ENCODE measurements at regions not wholly inside any gene's neighbourhood (a gene's known extent, or its start where the extent isn't known, plus 50 kb on each side); places are given as distances from the start of the nearest gene placed in this dataset.

DNA sequence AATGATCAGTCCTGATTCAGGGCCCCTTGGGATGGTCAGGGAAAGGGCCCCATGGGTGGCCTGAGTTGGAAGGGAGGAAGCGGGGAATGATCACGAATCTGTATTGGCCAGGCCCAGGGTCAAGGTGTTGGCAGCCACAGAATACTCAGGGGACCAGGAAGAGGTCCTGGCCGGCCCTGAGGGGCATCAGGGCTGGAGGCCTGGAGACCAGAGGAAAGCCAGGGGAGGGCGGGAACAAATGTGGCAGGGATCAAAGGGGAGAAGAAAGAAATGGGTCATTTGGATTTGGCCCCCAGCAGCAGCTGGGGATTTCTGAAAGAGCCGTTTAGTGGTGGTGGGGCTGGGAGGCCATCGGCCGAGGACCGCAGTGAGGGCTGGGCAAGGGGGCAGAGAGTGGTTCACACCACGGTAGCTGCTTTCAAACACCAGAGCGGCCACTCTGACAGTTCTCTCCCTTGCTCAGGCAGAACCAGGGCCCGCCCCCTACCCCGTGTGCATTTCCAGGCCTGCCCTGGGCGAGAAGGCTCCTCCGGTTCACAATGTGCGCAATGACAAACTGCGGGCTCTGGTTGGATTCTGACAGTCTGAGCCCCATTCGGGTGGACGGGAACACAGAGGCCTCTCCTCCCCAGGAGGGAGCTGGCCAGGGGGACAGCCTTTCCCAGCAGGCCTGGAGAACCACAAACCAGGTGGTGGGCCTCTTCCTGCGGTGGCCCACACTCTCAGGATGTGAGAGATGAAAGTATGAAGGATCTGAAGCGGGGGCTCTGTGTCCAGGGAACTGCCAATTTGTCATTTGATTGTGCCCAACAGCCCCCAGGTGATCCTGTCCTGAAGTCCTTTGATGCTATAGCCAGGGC, 220.3 kb upstream of the IER5L start:
- DNase-seq, result no peak

GRCh38 chr9:129397335-129397734, 219.3 kb upstream of the IER5L start:
- no peak for DNase-seq

DNA sequence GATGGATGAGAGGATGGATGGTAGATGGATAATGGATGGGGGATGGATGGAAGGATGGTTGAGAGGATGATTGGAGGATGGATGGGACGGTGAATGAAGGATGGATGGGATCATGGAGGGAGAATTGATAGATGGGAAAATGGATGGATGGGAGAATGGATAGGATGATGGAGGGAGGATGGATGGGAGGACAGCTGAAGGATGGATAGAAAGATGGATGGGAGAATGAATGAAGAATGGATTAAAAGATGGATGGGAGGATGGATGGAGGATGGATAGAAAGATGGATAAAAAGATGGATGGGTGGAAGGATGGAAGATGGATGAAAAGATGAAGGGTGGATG, 218.3 kb upstream of the IER5L start:
- no peak for DNase-seq

DNA sequence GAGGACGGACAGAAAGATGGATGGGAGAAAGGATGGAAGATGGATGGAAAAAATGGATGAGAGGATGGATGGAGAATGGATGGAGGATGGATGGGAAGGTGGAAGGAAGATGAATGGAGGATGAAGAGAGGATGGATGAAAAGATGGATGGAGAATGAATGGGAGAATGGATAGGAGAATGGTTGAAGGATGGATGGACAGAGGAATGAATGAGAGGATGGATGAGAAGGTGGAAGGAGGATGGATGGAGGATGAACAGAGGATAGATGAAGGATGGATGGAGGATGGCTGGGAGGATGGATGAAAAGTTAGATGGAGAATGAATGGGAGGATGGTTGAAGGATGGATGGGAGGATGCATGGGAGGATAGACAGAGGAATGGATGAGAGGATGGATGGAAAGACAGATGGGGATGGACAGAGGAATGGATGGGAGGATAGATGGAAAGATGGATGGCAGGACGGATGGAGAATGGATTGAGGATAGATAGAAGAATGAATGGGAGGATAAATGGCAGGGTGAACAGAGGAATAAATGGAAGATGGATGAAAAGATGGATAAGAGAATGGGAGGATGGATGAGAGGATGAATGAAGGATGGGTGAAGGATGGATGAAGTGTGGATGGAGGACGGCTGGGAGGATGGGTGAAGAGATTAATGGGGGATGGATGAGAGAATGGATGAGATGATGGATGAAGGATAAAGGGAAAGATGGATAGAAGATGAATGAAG, 217.7 kb upstream of the IER5L start:
- DNase-seq, result no peak

GRCh38 chr9:129394886-129395279, 216.8 kb upstream of the IER5L start:
- DNase-seq, result no peak

- DNase-seq, result no peak
Measured at GRCh38 chr9:129394061-129394885, 216.2 kb upstream of the IER5L start.

DNA sequence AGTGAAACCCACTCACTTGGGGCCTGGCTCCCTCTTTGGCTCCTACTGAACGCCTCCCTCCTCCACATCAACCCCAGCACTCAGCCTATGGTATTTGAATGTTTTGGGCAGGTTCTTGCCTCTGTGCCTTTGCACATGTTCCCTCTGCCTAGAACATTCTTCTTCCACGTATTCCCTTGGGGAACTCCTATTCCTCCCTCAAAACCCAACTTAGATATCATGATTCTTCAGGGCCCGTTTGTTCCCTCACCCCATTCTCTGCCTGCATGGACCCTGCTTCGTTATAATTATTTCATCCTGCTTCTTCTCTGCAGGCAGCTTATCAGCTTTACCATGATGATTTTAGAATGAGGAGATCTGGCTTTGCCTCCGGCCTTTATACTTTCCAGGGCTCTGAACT, 215.0 kb upstream of the IER5L start:
- no peak for DNase-seq

DNA sequence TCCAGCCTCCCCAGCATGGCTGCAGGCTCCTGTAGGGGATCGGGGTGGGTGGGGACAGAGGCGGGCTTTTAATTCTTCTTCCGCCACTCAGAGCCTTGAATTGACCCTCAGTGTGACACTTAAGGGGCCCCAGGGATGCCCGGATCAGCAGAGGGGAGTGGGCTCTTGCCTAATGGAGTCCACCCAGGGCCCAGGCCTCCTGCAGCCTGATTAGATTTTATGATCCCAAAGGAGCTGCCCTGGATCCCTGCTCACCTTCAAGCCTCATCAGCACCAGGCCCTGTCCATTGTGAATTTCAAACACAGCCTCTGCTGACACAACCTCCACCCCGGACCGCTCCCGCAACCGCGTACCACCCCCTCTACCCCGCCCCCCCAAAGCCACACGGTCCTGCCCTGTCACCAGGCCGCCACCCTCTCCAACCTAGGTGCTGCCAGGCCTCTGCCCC, 214.1 kb upstream of the IER5L start:
- no peak for DNase-seq

DNA sequence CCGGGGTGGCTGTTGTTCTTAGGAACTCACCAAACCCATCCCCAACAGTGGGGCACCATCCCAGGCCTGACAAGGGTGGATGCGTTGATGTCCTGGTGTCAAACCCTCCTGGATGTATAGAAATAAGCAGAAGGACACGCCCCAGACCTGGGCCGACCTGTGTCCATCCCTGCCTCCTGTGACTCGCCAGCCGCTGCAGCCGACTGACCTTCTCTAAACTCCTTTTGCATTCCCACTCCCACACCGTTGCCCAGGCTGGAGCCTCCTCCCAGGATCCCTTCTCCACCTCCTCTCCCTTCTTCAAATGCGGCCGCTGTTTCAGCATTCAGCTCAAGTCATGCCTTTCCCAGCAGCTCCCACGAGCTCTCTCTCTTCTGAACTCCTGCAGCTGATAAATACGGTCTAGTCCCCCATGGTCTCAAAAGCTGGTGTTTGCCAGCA, 213.2 kb upstream of the IER5L start:
- DNase-seq, result no peak

DNA sequence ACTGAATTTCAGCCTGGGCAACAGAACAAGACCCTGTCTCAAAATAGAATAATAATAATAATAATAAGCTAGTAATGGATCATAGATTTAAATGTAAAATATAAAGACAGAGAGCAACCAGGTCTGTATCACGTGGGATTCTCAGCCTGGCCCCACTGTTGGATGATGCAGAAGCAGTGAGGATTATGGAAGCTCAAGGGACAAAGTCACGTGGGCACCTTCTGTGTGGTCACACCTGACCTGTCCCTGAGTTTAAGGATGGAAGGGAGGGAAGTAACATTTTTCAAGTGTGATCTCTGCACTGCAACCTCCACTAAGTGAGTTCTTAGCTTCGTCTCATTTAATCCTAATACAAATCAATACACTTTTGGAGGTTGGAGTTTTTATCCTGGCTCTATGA, 212.5 kb upstream of the IER5L start:
- DNase-seq, result no peak

DNA sequence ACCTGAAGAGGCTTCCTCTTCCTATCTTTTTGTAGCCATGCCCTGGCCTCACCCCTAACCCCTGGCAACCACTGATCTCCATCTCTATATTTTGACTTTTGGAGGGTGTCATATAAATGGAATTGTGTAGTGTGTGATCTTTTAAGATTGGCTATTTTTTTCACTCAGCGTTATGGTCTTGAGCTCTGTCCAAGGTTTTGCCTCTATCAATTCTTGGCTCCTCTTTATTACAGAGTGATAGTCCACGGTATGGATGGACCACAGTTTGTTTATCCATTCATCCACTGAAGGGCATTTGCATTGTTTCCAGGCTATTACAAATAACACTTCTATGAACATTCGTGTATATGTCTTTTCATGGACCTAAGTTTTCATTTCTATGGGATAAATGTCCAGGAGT, 209.8 kb upstream of the IER5L start:
- DNase-seq, result no peak

DNA sequence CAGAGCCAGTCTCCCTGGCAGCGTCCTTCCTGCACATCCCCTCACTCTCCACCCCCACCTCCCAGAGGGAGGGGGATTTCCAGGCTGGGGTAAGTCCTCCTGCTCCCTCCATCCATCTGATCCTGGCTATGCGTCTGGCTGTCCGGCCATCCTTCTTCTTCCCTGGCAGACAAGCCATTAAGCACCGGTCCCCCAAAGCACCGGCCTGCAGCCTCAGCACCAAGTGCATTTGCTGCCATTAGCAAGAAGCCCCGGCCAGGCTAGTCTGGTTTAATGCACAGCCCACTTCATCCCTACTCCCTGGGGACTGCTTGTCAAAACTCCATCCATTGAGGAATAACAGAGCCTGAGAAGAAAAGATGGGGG, 208.7 kb upstream of the IER5L start:
- DNase-seq, result no peak

- DNase-seq, result no peak
Measured at GRCh38 chr9:129385211-129385934, 207.3 kb upstream of the IER5L start.

- no peak for DNase-seq
Measured at GRCh38 chr9:129384491-129385210, 206.6 kb upstream of the IER5L start.

DNA sequence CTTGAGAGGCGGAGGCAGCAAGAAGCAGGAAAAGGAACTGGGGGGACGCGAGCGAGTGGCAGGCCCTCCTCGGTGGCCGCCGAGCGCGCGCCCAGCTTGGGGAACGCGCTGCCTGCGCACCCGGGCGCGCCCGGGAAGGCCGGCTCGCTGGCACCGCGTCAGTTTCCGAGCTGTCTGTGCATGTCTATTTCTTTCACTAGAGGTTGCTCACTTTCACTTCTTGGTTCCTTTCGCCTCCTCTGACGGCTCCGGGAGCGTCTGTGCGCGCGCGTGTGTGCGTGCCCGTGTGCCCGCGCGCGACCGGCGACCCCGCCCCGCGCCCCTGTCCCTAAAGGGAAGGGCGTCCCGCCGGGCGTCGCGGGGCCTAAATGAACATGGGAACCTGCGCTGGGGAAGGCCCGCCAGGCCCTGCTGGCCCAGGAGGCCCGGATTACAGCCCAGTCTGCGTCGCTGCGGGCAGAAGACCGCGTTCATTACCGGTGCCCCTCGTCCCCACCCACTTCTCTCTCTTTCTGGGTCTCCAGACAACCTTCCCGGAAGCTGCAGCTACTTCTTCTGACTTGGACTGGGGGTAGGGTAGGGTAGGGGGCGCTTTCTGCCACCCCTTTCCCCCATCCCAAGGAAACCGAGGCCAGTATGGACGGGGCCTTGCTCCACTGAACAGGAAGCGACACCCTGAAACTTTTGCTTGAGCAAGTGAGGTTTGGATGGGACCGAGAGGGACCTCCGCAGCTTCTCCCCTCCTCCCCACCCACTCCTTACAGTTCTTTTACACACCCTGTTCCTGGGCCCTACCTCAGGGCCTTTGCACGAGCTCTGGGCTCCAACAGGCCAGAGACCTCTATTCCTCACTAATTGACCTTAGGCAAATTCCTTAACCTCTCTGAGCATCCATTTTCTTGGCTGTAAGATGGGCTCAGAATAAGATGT, 205.8 kb upstream of the IER5L start:
- DNase-seq, result peak; percentile 61

GRCh38 chr9:129383019-129383560, 205.0 kb upstream of the IER5L start:
- no peak for DNase-seq

DNA sequence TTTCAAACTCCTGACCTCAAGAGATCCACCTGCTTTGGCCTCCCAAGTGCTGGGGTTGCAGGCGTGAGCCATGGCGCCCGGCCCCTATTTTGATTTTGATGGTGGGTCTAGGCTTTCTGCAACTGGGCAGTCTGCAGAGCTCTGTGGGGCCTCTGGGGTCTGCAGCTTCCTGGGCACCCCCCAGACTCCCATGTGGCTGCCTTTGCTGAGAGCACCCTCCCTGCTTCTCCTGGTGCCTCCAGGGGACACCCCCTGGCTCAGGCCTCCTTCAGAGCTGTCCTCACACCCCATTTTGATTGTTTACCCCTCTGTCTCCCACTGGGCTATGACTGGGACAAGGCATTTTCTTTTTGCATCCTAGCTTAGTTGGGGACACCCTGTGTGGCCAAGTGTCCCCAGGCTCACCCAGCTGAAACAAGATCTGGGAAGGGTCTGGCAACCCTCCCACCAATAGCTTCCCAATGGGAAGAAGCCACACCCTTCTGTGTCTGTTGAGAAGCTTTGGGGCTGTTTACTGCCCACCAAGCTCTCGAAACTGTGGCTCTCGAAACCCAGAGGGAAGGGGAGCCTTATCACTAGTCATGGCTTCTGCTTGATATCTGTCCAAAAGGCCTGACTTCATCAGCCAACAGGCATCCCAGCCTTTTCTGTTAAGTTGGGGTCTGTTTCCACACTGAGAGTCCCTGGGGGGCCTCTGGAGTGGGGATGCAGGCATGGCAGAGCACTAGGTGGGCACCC, 204.4 kb upstream of the IER5L start:
- no peak for DNase-seq

- DNase-seq, result no peak
Measured at GRCh38 chr9:129381481-129381957, 203.5 kb upstream of the IER5L start.

DNA sequence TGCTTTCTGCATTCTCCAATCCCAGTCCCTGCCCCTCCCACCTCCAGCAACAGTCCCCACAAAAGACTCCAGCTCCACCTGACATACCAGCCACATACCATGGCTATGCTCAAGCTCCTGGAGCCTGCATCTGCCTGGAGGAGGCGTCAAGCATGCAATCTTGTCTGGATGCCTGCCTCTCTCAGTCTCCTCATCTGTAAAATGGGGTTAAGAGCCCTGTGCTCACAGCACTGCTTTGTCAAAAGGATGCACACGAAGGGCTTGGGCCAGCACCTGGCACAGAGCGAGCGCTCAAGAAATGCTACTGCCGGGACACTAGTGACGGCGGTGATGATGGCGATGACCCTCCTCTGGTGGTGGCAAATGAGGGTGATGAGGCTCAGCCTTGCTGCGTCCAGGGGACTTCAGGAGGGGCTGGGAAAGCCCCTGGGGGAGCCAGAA, 202.9 kb upstream of the IER5L start:
- no peak for DNase-seq

DNA sequence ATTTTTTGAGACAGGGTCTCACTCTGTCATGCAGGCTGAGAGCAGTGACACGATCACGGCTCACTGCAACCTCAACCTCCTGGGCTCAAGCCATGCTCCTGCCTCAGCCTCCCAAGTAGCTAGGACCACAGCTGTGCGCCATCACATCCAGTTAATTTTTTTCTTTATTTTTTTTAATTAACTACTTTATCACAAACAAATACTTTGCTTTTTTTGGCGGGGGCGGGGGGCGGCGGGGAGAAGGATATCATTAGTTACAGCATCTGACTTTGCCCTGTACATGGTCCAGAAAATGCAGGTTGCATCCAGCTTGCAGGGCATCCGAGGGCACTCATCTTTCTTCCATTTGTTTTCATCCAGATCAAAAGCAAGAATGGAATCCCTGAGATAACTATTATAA, 201.8 kb upstream of the IER5L start:
- no peak for DNase-seq

Data from stimulated activated CD4-positive, alpha-beta T cell treated with anti-CD3 and anti-CD28 coated beads, Interleukin-12 subunit alpha, Interleukin-12 subunit beta, amount 100 ng/mL, for 4 hours (primary cell).